IMR-90 (cell line): ENCODE measurements at regions not wholly inside any gene's neighbourhood (a gene's known extent, or its start where the extent isn't known, plus 50 kb on each side); places are given as distances from the start of the nearest gene placed in this dataset.

Experiments
- BHLHE40 ChIP-seq: fragments of 150-350 bp; IDR thresholded peaks from 2 replicates; pipeline ENCODE4 v1.6.1; 2016; ENCODE audit warnings: mild to moderate bottlenecking, low read depth, low read length
- CEBPB ChIP-seq: IDR thresholded peaks from 2 replicates; pipeline ENCODE4 v1.6.1; 2012; ENCODE audit warnings: low read depth, low read length, improper control_type of control experiment
- CTCF ChIP-seq: conservative IDR thresholded peaks from 2 replicates; pipeline ENCODE4 v1.5.1; 2012; ENCODE audit warnings: mild to moderate bottlenecking, low read depth, low read length, improper control_type of control experiment
- ELK1 ChIP-seq: fragments of 150-350 bp; IDR thresholded peaks from 2 replicates; pipeline ENCODE4 v1.6.1; 2016; ENCODE audit warnings: low read depth, mild to moderate bottlenecking, low read length, moderate library complexity, borderline replicate concordance
- FOS ChIP-seq: fragments of 150-350 bp; IDR thresholded peaks from 2 replicates; pipeline ENCODE4 v1.6.1; 2016; ENCODE audit warnings: low read depth, low read length
- MAFK ChIP-seq: IDR thresholded peaks from 2 replicates; pipeline ENCODE4 v1.6.1; 2012; ENCODE audit warnings: low read depth, low read length, improper control_type of control experiment
- MXI1 ChIP-seq: IDR thresholded peaks from 2 replicates; pipeline ENCODE4 v1.6.1; 2012; ENCODE audit warnings: low read depth, mild to moderate bottlenecking, low read length, moderate library complexity, borderline replicate concordance
- NFE2L2 ChIP-seq: fragments of 150-350 bp; IDR thresholded peaks from 2 replicates; pipeline ENCODE4 v1.6.1; 2016; ENCODE audit warnings: low read depth, mild to moderate bottlenecking, low read length
- POLR2A ChIP-seq: IDR thresholded peaks from 2 replicates; pipeline ENCODE4 v1.6.1; 2012; ENCODE audit warnings: mild to moderate bottlenecking, low read depth, low read length
- RAD21 ChIP-seq: IDR thresholded peaks from 2 replicates; pipeline ENCODE4 v1.6.1; 2012; ENCODE audit warnings: low read length, improper control_type of control experiment
- RCOR1 ChIP-seq: IDR thresholded peaks from 2 replicates; pipeline ENCODE4 v1.6.1; 2012; ENCODE audit warnings: mild to moderate bottlenecking, low read length, improper control_type of control experiment; ENCODE audit not compliant: insufficient replicate concordance
- RFX5 ChIP-seq: IDR thresholded peaks from 2 replicates; pipeline ENCODE4 v1.8.0; 2012; ENCODE audit warnings: low read depth, mild to moderate bottlenecking, low read length, moderate library complexity

DNA sequence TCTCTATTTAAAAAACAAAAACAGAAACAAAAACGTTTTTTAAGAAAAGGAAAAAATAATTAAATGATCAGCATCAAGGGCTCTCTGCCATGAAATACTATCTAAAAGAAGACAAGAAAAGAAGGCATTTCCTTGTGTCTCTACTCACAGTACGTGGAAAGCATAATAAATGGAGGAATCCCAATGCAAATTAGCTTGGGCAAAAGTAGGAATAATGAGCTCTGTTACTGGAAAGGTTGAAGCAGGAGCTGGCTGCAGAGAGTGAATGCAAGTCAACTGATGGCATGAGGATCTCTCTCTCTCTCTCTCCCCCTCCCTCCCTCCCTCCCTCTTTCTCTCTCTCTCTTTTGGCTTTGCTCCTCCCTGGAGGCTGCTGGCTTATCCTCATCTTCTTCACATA is 85.9 kb downstream of the TBX3 start:
- no peak for TF ChIP-seq CTCF
- TF ChIP-seq CEBPB: no peak
- TF ChIP-seq POLR2A: no peak
- TF ChIP-seq RCOR1: no peak
- no peak for TF ChIP-seq RAD21
- TF ChIP-seq RFX5: no peak
- TF ChIP-seq FOS: no peak
- no peak for TF ChIP-seq BHLHE40
- TF ChIP-seq NFE2L2: no peak
- no peak for TF ChIP-seq ELK1
- TF ChIP-seq MXI1: no peak
- no peak for TF ChIP-seq MAFK
